NCI-H2107 (cell line): ENCODE measurements at regions not wholly inside any gene's neighbourhood (a gene's known extent, or its start where the extent isn't known, plus 50 kb on each side); places are given as distances from the start of the nearest gene placed in this dataset.

Source experiments
- DNase-seq: peaks from one replicate; lab custom pipeline; 2025; lab: John Stamatoyannopoulos, UW

- no peak for DNase-seq
Measured at GRCh38 chr20:2237059-2237458, 58.7 kb upstream of the TGM3 start.

GRCh38 chr20:2238601-2239000, 57.2 kb upstream of the TGM3 start:
- no peak for DNase-seq

GRCh38 chr20:2240835-2241234, 55.0 kb upstream of the TGM3 start:
- DNase-seq: no peak

GRCh38 chr20:2242678-2243077, 53.1 kb upstream of the TGM3 start:
- no peak for DNase-seq

- no peak for DNase-seq
Measured at GRCh38 chr20:2244523-2244922, 51.3 kb upstream of the TGM3 start.

- no peak for DNase-seq
Measured at GRCh38 chr20:2244993-2245392, 50.8 kb upstream of the TGM3 start.

GRCh38 chr20:2245637-2246036, 50.2 kb upstream of the TGM3 start:
- DNase-seq: no peak
